Mesendoderm (in vitro differentiated cells): ENCODE measurements at regions not wholly inside any gene's neighbourhood (a gene's known extent, or its start where the extent isn't known, plus 50 kb on each side); places are given as distances from the start of the nearest gene placed in this dataset.
A peak's percentile ranks its signal among the peaks of the same experiment; 100 is the strongest.

Experiments
- DNase-seq: peaks from one replicate; pipeline ENCODE4 v3.0.0; 2013
- H2AK5ac ChIP-seq: 2 replicates; pipeline ENCODE4 v1.6.1; 2013; ENCODE audit warnings: low read length, inconsistent platforms
- H2BK120ac ChIP-seq: 2 replicates; pipeline ENCODE4 v1.6.1; 2013; ENCODE audit warnings: low read depth, mild to moderate bottlenecking, low read length, moderate library complexity, mixed read lengths
- H2BK15ac ChIP-seq: replicated peaks from 2 replicates; pipeline ENCODE4 v1.6.1; 2013; ENCODE audit warnings: low read depth, mild to moderate bottlenecking, moderate library complexity
- H2BK5ac ChIP-seq: 2 replicates; pipeline ENCODE4 v1.6.1; 2013; ENCODE audit warnings: low read length, inconsistent platforms
- H3K18ac ChIP-seq: 2 replicates; pipeline ENCODE4 v1.6.1; 2013; ENCODE audit warnings: mild to moderate bottlenecking, low read length, mixed read lengths
- H3K23ac ChIP-seq: one replicate; pipeline ENCODE4 v1.6.1; 2013; ENCODE audit warnings: low read length
- H3K27ac ChIP-seq: 2 replicates; pipeline ENCODE4 v1.5.1; 2013; ENCODE audit warnings: low read depth, mild to moderate bottlenecking, inconsistent platforms, low read length, moderate library complexity
- H3K27me3 ChIP-seq: 2 replicates; pipeline ENCODE4 v1.6.1; 2013; ENCODE audit warnings: low read length, control low read depth, mild to moderate bottlenecking, inconsistent platforms; ENCODE audit not compliant: insufficient read depth, poor library complexity
- H3K36me3 ChIP-seq: 2 replicates; pipeline ENCODE4 v1.6.1; 2013; ENCODE audit warnings: low read length, inconsistent platforms; ENCODE audit not compliant: control insufficient read depth, insufficient read depth
- H3K4ac ChIP-seq: one replicate; pipeline ENCODE4 v1.6.1; 2013; ENCODE audit warnings: low read depth, mild to moderate bottlenecking, low read length, moderate library complexity
- H3K4me1 ChIP-seq: 2 replicates; pipeline ENCODE4 v1.6.1; 2013; ENCODE audit warnings: low read depth, low read length, inconsistent platforms; ENCODE audit not compliant: control insufficient read depth
- H3K4me2 ChIP-seq: 2 replicates; pipeline ENCODE4 v1.6.1; 2013; ENCODE audit warnings: low read length
- H3K4me3 ChIP-seq: 2 replicates; pipeline ENCODE4 v1.5.1; 2013; ENCODE audit warnings: mild to moderate bottlenecking, low read length
- H3K56ac ChIP-seq: one replicate; pipeline ENCODE4 v1.6.1; 2013; ENCODE audit warnings: low read length
- H3K79me1 ChIP-seq: 2 replicates; pipeline ENCODE4 v1.6.1; 2013; ENCODE audit warnings: low read length, inconsistent platforms
- H3K79me2 ChIP-seq: 2 replicates; pipeline ENCODE4 v1.6.1; 2013; ENCODE audit warnings: mild to moderate bottlenecking, low read length; ENCODE audit not compliant: control insufficient read depth, insufficient read depth
- H3K9ac ChIP-seq: 2 replicates; pipeline ENCODE4 v1.6.1; 2013; ENCODE audit warnings: low read length, inconsistent platforms
- H4K5ac ChIP-seq: one replicate; pipeline ENCODE4 v1.6.1; 2013; ENCODE audit warnings: low read length
- H4K8ac ChIP-seq: one replicate; pipeline ENCODE4 v1.6.1; 2013; ENCODE audit warnings: low read depth, mild to moderate bottlenecking, control low read depth, low read length, moderate library complexity
- WGBS: extraction: QIAGEN DNeasy Blood & Tissue Kit; methylation state at CpG from one replicate; pipeline ENCODE4 v1.1.7; 2013; ENCODE audit warnings: low lambda C conversion rate, missing lambda C conversion rate; ENCODE audit not compliant: insufficient coverage; ENCODE audit errors: extremely low coverage; 5-methylcytosine and 5-hydroxymethylcytosine counted together

DNA sequence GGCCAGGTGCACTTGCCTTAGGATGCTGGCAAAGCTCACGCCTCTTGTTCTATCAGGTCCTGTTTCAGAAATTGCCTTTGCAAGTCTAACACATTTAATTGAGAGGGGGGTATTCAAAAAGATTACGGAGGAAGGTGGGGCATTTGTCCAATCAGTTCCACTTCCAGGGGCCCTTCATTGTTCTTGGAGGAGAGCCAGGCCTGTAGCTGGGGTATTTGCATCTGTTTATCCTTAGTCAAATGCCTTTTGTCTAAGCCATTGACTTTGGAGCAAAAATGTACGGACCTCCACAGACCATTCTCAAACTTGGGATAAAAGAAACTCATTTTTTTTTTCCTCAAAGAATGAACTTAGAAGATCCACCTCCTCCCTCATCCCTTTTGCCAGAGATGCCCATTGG, 582.0 kb downstream of the BCL11B start:
- H3K79me1 ChIP-seq = no peaks in the 10 kb centered on the region
- no peak overlapping the region for H2BK120ac ChIP-seq
- no peak overlapping the region for H2AK5ac ChIP-seq
- H3K23ac ChIP-seq = no peak overlapping the region
- no peak overlapping the region for H3K18ac ChIP-seq
- no peak overlapping the region for H3K9ac ChIP-seq
- no peaks in the 10 kb centered on the region for H3K27me3 ChIP-seq
- H3K4ac ChIP-seq = no peak overlapping the region
- no peaks in the 10 kb centered on the region for H3K4me1 ChIP-seq
- H4K5ac ChIP-seq = no peak overlapping the region
- no peak for DNase-seq
- no peak overlapping the region for H2BK5ac ChIP-seq
- no peak overlapping the region for H3K27ac ChIP-seq
- no peak overlapping the region for H4K8ac ChIP-seq
- no peaks in the 10 kb centered on the region for H3K79me2 ChIP-seq
- no CpG with 5 or more reads among the region's 3 CpGs for WGBS
- no peak overlapping the region for H3K4me3 ChIP-seq
- no peaks in the 10 kb centered on the region for H3K36me3 ChIP-seq
- no peak overlapping the region for H3K4me2 ChIP-seq
- no peak overlapping the region for H2BK15ac ChIP-seq
- no peak overlapping the region for H3K56ac ChIP-seq

DNA sequence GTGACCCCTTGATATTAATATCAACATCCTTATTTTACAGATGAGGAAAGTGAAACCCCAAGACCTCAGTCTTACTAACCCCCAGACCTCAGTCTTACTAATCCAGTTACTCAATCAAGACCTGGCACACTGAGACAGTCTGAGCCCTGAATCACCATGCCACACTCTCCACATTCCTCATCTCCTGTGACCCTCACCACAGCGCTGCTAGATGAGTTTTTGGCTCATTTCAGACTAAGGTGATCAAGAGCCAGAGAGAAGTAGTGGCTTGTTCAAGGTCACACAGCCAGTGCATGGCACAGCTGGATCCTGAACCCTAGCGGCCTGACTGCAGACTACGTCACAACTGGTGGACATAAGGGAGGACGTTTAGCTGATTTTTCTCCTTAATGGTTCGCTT, 579.2 kb downstream of the BCL11B start:
- Histone ChIP-seq H3K23ac (no peak overlapping the region), H3K4ac (no peak overlapping the region), H2BK120ac (no peak overlapping the region), H3K4me1 (no peaks in the 10 kb centered on the region), H3K4me2 (no peak overlapping the region), H4K8ac (no peak overlapping the region), H3K36me3 (no peaks in the 10 kb centered on the region), H3K27ac (no peak overlapping the region), H3K27me3 (no peaks in the 10 kb centered on the region), H3K18ac (no peak overlapping the region), H3K56ac (no peak overlapping the region), H2BK15ac (no peak overlapping the region), H2AK5ac (no peak overlapping the region), H4K5ac (no peak overlapping the region), H3K79me2 (no peaks in the 10 kb centered on the region), H3K9ac (no peak overlapping the region), H3K4me3 (no peak overlapping the region), H2BK5ac (no peak overlapping the region), H3K79me1 (no peaks in the 10 kb centered on the region)
- WGBS = no CpG with 5 or more reads among the region's 5 CpGs
- no peak for DNase-seq

DNA sequence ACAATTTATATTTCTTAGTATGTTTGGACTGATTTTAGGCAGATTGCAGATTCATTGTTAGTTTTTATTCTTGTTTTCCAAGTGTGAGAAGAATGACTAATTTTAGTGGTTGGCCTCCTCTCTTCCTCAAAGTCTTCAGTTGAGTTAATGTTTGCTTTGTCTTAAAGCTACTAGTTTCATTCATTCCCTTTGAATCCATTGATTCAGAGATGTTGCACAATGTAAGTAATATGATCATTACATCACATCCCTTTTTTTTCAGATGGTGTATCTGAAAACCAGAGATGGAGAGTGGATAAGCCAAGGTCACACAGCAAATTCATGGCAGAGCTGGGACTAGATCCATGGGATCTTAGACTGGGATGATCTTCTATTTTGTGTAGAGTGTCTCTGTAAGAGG, 577.5 kb downstream of the BCL11B start:
- H3K23ac ChIP-seq = no peak overlapping the region
- no peak overlapping the region for H3K56ac ChIP-seq
- no peak overlapping the region for H3K18ac ChIP-seq
- H3K4me1 ChIP-seq = no peaks in the 10 kb centered on the region
- H2BK15ac ChIP-seq = no peak overlapping the region
- no peak overlapping the region for H2BK5ac ChIP-seq
- no peak overlapping the region for H3K27ac ChIP-seq
- no peak overlapping the region for H4K8ac ChIP-seq
- H2AK5ac ChIP-seq = no peak overlapping the region
- no peaks in the 10 kb centered on the region for H3K36me3 ChIP-seq
- no peak overlapping the region for H3K4me2 ChIP-seq
- no peak overlapping the region for H3K4ac ChIP-seq
- no peaks in the 10 kb centered on the region for H3K79me1 ChIP-seq
- no peak overlapping the region for H4K5ac ChIP-seq
- no peak overlapping the region for H3K9ac ChIP-seq
- H3K4me3 ChIP-seq = no peak overlapping the region
- DNase-seq = no peak
- no peaks in the 10 kb centered on the region for H3K79me2 ChIP-seq
- H2BK120ac ChIP-seq = no peak overlapping the region
- H3K27me3 ChIP-seq = no peaks in the 10 kb centered on the region

DNA sequence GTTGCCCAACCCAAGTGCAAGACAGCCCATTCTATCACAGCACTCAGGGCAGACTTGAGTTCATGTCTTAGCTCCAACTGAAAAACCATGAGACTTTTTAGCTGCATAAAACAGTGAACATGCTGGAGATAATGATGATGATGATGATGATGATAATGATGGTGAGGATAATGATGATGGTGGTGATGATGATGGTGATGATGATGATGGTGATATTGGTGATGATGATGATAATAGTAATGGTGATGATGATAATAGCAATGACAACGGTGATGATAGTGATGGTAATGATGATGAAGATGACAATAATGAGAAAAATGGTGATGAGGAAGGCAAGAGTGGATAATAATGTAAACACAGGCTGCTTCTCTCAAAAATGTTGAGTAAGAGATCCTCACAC, 576.2 kb downstream of the BCL11B start:
- no peak overlapping the region for H3K18ac ChIP-seq
- no peaks in the 10 kb centered on the region for H3K79me2 ChIP-seq
- DNase-seq = no peak
- H3K79me1 ChIP-seq = no peaks in the 10 kb centered on the region
- no peak overlapping the region for H3K23ac ChIP-seq
- no peak overlapping the region for H2BK5ac ChIP-seq
- H2AK5ac ChIP-seq = no peak overlapping the region
- no peak overlapping the region for H3K4me2 ChIP-seq
- H3K4ac ChIP-seq = no peak overlapping the region
- H4K5ac ChIP-seq = no peak overlapping the region
- WGBS = no CpG with 5 or more reads among the region's 1 CpG
- no peak overlapping the region for H4K8ac ChIP-seq
- H3K9ac ChIP-seq = no peak overlapping the region
- H3K56ac ChIP-seq = no peak overlapping the region
- no peak overlapping the region for H3K4me3 ChIP-seq
- H3K27me3 ChIP-seq = no peaks in the 10 kb centered on the region
- H2BK15ac ChIP-seq = no peak overlapping the region
- no peaks in the 10 kb centered on the region for H3K4me1 ChIP-seq
- H2BK120ac ChIP-seq = no peak overlapping the region
- H3K36me3 ChIP-seq = no peaks in the 10 kb centered on the region
- no peak overlapping the region for H3K27ac ChIP-seq

DNA sequence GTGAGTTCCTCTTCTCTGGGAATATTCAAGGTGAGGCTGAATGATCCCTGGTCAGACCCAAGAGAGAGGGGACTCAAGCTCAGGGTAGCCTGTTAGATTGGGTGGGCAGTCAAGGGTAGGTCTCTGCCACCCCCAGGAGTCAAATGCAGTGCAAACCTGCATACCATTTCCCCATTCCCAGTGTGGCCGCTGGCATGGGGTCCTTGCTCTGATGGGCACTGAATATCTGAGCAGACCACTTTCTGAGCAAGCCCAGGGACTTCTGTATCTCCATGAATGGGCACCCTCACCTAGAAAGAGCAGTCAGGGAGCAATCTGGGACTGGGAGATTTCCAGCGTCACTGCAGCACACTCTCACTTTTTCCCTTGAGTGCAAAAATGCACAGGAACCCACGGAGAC, 573.7 kb downstream of the BCL11B start:
- Histone ChIP-seq H3K36me3 (no peaks in the 10 kb centered on the region), H3K23ac (no peak overlapping the region), H3K4ac (no peak overlapping the region), H3K9ac (no peak overlapping the region), H3K4me3 (no peak overlapping the region), H3K79me2 (no peaks in the 10 kb centered on the region), H3K4me2 (no peak overlapping the region), H3K4me1 (no peaks in the 10 kb centered on the region), H3K27ac (no peak overlapping the region), H2BK15ac (no peak overlapping the region), H4K8ac (no peak overlapping the region), H2BK120ac (no peak overlapping the region), H3K18ac (no peak overlapping the region), H2AK5ac (no peak overlapping the region), H2BK5ac (no peak overlapping the region), H4K5ac (no peak overlapping the region), H3K27me3 (no peaks in the 10 kb centered on the region), H3K56ac (no peak overlapping the region), H3K79me1 (no peaks in the 10 kb centered on the region)
- no peak for DNase-seq
- no CpG with 5 or more reads among the region's 3 CpGs for WGBS

DNA sequence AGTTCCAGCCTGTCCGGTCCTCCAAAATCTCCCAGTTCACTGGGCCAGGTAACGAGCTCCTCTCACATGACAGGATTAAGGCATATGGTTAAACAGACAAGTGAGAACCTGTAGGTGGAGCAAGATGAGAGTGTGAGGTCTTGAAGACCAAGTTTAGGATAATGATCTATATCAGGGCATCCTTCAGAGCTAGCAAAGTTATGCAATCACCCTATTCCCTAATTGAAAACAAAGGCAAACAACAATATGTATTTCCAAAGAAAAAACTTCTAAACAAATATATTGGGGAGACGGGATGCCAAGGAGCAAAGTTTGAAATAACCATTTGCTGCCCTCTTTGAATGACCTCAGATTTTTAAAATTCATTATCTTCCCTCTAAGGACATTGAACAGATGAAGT, 571.2 kb downstream of the BCL11B start:
- H3K9ac ChIP-seq = no peak overlapping the region
- WGBS = no CpG with 5 or more reads among the region's 3 CpGs

More for the DNA sequence above, 571.2 kb downstream of the BCL11B start:
- no peaks in the 10 kb centered on the region for H3K36me3 ChIP-seq
- H3K4me1 ChIP-seq = peaks cover 1% of the 10 kb centered on the region
- no peak overlapping the region for H2BK15ac ChIP-seq
- H3K56ac ChIP-seq = no peak overlapping the region
- H2BK120ac ChIP-seq = no peak overlapping the region
- no peak overlapping the region for H3K27ac ChIP-seq
- no peak overlapping the region for H4K8ac ChIP-seq
- H3K4me3 ChIP-seq = no peak overlapping the region
- H4K5ac ChIP-seq = no peak overlapping the region
- H3K79me2 ChIP-seq = no peaks in the 10 kb centered on the region
- H3K4me2 ChIP-seq = no peak overlapping the region
- H3K4ac ChIP-seq = no peak overlapping the region
- H3K79me1 ChIP-seq = no peaks in the 10 kb centered on the region
- H3K18ac ChIP-seq = no peak overlapping the region
- DNase-seq = peak; percentile 50
- no peaks in the 10 kb centered on the region for H3K27me3 ChIP-seq
- H2AK5ac ChIP-seq = no peak overlapping the region
- no peak overlapping the region for H3K23ac ChIP-seq
- H2BK5ac ChIP-seq = no peak overlapping the region
